HG03045 (cell line): ENCODE measurements at regions not wholly inside any gene's neighbourhood (a gene's known extent, or its start where the extent isn't known, plus 50 kb on each side); places are given as distances from the start of the nearest gene placed in this dataset.

ENCODE experiments used
- ATAC-seq: cut with Tn5 transposase; IDR thresholded peaks from one replicate; pipeline ENCODE4 v1.9.1; 2021; ENCODE audit warnings: mild to moderate bottlenecking, moderate library complexity; ENCODE audit not compliant: unreplicated experiment

GRCh38 chr14:81829447-81829846 is 295.8 kb upstream of the SEL1L start:
- no peak for ATAC-seq

GRCh38 chr14:81831128-81831820 is 297.6 kb upstream of the SEL1L start:
- no peak for ATAC-seq

GRCh38 chr14:81834308-81834707 is 300.7 kb upstream of the SEL1L start:
- ATAC-seq, result no peak

- no peak for ATAC-seq
These were observed 303.7 kb upstream of the SEL1L start for GRCh38 chr14:81837304-81837703.

GRCh38 chr14:81839056-81839455 is 305.4 kb upstream of the SEL1L start:
- no peak for ATAC-seq

- no peak for ATAC-seq
These were observed 307.7 kb upstream of the SEL1L start for GRCh38 chr14:81841346-81841745.

GRCh38 chr14:81849714-81850113 is 316.1 kb upstream of the SEL1L start:
- no peak for ATAC-seq

GRCh38 chr14:81855007-81855406 is 321.4 kb upstream of the SEL1L start:
- ATAC-seq, result no peak

- ATAC-seq, result no peak
These were observed 325.4 kb upstream of the SEL1L start for GRCh38 chr14:81859046-81859445.

- no peak for ATAC-seq
These were observed 334.5 kb upstream of the SEL1L start for GRCh38 chr14:81868172-81868571.

GRCh38 chr14:81871706-81872105 is 338.1 kb upstream of the SEL1L start:
- ATAC-seq, result no peak

GRCh38 chr14:81884382-81884781 is 350.7 kb upstream of the SEL1L start:
- no peak for ATAC-seq

- no peak for ATAC-seq
These were observed 352.9 kb upstream of the SEL1L start for GRCh38 chr14:81886588-81886987.

GRCh38 chr14:81889529-81889928 is 355.9 kb upstream of the SEL1L start:
- ATAC-seq, result no peak

- ATAC-seq, result no peak
These were observed 356.4 kb upstream of the SEL1L start for GRCh38 chr14:81890020-81890419.

GRCh38 chr14:81903477-81903876 is 369.8 kb upstream of the SEL1L start:
- no peak for ATAC-seq

GRCh38 chr14:81927070-81927469 is 393.4 kb upstream of the SEL1L start:
- ATAC-seq, result no peak

GRCh38 chr14:81931828-81932227 is 398.2 kb upstream of the SEL1L start:
- ATAC-seq, result no peak

GRCh38 chr14:81936348-81936747 is 402.7 kb upstream of the SEL1L start:
- ATAC-seq, result no peak

- ATAC-seq, result no peak
These were observed 403.2 kb upstream of the SEL1L start for GRCh38 chr14:81936902-81937301.

GRCh38 chr14:81938341-81938740 is 404.7 kb upstream of the SEL1L start:
- ATAC-seq, result no peak

- no peak for ATAC-seq
These were observed 407.0 kb upstream of the SEL1L start for GRCh38 chr14:81940651-81941050.

- no peak for ATAC-seq
These were observed 408.4 kb upstream of the SEL1L start for GRCh38 chr14:81942071-81942470.
